ENCODE measurements at regions not wholly inside any gene's neighbourhood (a gene's known extent, or its start where the extent isn't known, plus 50 kb on each side); places are given as distances from the start of the nearest gene placed in this dataset.

DNA sequence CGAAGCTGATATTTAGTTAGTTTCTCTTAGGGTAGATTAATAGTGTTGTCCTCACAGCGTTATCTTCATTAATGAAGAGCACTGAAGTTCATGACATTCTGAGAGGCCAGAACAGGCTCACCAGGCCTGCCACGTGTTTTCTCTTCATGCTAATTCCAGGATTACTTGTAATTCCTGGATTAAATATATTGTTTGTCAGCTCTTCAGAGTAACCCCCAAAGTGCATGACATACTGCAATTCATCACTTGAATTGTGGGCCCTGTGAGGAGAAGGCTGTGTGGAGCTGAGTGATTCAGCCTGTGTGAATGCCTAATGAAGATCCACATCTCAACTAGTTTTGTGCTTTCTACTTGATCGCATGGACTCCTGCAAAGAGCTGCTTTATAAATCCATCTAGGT, 401.0 kb upstream of the ADAMTSL1 start:
- H3K27me3 ChIP-seq (ENCODE audit: control insufficient read depth in 3 of 3, insufficient read depth in 3 of 3, low read depth in 1 of 3, low read length in 3 of 3): no peaks in the 10 kb centered on the region
- no peaks in the 10 kb centered on the region for H3K9me3 ChIP-seq (replicated peaks in 1 of 2; ENCODE audit: control insufficient read depth in 2 of 2, insufficient read depth in 1 of 2, low read depth in 1 of 2, low read length in 2 of 2)
- no peak overlapping the region for H2BK15ac ChIP-seq (ENCODE audit: low read length)
- H3K9ac ChIP-seq (ENCODE audit: low read depth, low read length, poor library complexity): no peak overlapping the region
- no CpG with 5 or more reads among the region's 4 CpGs for WGBS, 2 donors (ENCODE audit: extremely low coverage in 2 of 2, insufficient read length in 2 of 2, insufficient replicate concordance in 1 of 2)
- H2BK5ac ChIP-seq (ENCODE audit: low read length): no peak overlapping the region
- no peaks in the 10 kb centered on the region for H3K36me3 ChIP-seq (replicated peaks in 1 of 2; ENCODE audit: control insufficient read depth in 2 of 2, insufficient read depth in 2 of 2, low read length in 2 of 2)
- H4K91ac ChIP-seq (ENCODE audit: low read depth, low read length, poor library complexity): no peak overlapping the region
- no peak overlapping the region for H2AK5ac ChIP-seq (ENCODE audit: low read depth, low read length)
- H2AFZ ChIP-seq (ENCODE audit: low read length): no peak overlapping the region
- no peak overlapping the region for H2BK12ac ChIP-seq (ENCODE audit: low read length)
- H3K18ac ChIP-seq (ENCODE audit: low read length): no peak overlapping the region
- no peak overlapping the region for H3K23ac ChIP-seq (ENCODE audit: low read depth, low read length, poor library complexity)
- no peak overlapping the region for H3K4me2 ChIP-seq (ENCODE audit: insufficient read depth, low read length, poor library complexity, severe bottlenecking)
- no peaks in the 10 kb centered on the region for H3K4me1 ChIP-seq (ENCODE audit: control insufficient read depth in 2 of 2, insufficient read depth in 1 of 2, low read depth in 1 of 2, low read length in 2 of 2)
- H2BK120ac ChIP-seq (ENCODE audit: low read depth, low read length): no peak overlapping the region
- no peak overlapping the region for H3K4me3 ChIP-seq (ENCODE audit: low read length in 2 of 2)
- H3K4ac ChIP-seq (ENCODE audit: low read length): no peak overlapping the region
- H3K27ac ChIP-seq (replicated peaks; ENCODE audit: low read length): no peak overlapping the region
- H3K79me1 ChIP-seq (ENCODE audit: low read depth, low read length): no peaks in the 10 kb centered on the region
- DNase-seq (ENCODE audit: low spot score): no peak
- H4K8ac ChIP-seq (ENCODE audit: low read depth, low read length): no peak overlapping the region
- no peak overlapping the region for H3K14ac ChIP-seq (ENCODE audit: low read length)

DNA sequence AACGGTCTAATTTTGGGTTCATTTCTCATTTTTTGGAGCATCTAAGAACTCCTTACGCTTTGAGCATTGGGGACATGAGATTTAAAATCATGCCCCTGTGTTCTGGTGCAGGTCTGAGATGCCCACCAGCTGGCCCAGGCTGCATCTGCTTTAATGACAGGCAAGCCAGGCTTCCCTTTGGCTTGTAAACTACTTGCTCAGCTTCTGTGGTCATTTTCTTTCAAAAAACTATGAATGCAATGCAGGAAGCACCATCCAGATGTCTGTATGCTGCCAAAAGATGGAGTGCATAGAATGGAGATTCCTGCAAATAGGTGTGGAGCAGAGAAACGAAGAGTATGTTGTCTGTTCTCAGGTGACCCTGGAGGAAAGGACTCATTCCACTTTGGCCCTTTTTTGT, 399.9 kb upstream of the ADAMTSL1 start:
- H3K9ac ChIP-seq (ENCODE audit: low read depth, low read length, poor library complexity): no peak overlapping the region
- H3K79me1 ChIP-seq (ENCODE audit: low read depth, low read length): no peaks in the 10 kb centered on the region
- no peak overlapping the region for H4K91ac ChIP-seq (ENCODE audit: low read depth, low read length, poor library complexity)
- no peak overlapping the region for H2AK5ac ChIP-seq (ENCODE audit: low read depth, low read length)
- no CpG with 5 or more reads among the region's 3 CpGs for WGBS, 2 donors (ENCODE audit: extremely low coverage in 2 of 2, insufficient read length in 2 of 2, insufficient replicate concordance in 1 of 2)
- no peaks in the 10 kb centered on the region for H3K27me3 ChIP-seq (ENCODE audit: control insufficient read depth in 3 of 3, insufficient read depth in 3 of 3, low read depth in 1 of 3, low read length in 3 of 3)
- no peak overlapping the region for H3K27ac ChIP-seq (replicated peaks; ENCODE audit: low read length)
- no peak overlapping the region for H3K14ac ChIP-seq (ENCODE audit: low read length)
- no peaks in the 10 kb centered on the region for H3K9me3 ChIP-seq (replicated peaks in 1 of 2; ENCODE audit: control insufficient read depth in 2 of 2, insufficient read depth in 1 of 2, low read depth in 1 of 2, low read length in 2 of 2)
- no peak overlapping the region for H3K23ac ChIP-seq (ENCODE audit: low read depth, low read length, poor library complexity)
- no peaks in the 10 kb centered on the region for H3K36me3 ChIP-seq (replicated peaks in 1 of 2; ENCODE audit: control insufficient read depth in 2 of 2, insufficient read depth in 2 of 2, low read length in 2 of 2)
- H4K8ac ChIP-seq (ENCODE audit: low read depth, low read length): no peak overlapping the region
- no peak overlapping the region for H3K4me2 ChIP-seq (ENCODE audit: insufficient read depth, low read length, poor library complexity, severe bottlenecking)
- H3K18ac ChIP-seq (ENCODE audit: low read length): no peak overlapping the region
- no peak overlapping the region for H2AFZ ChIP-seq (ENCODE audit: low read length)
- H3K4me1 ChIP-seq (ENCODE audit: control insufficient read depth in 2 of 2, insufficient read depth in 1 of 2, low read depth in 1 of 2, low read length in 2 of 2): no peaks in the 10 kb centered on the region
- H2BK12ac ChIP-seq (ENCODE audit: low read length): no peak overlapping the region
- H3K4ac ChIP-seq (ENCODE audit: low read length): no peak overlapping the region
- H2BK15ac ChIP-seq (ENCODE audit: low read length): no peak overlapping the region
- no peak for DNase-seq (ENCODE audit: low spot score)
- no peak overlapping the region for H3K4me3 ChIP-seq (ENCODE audit: low read length in 2 of 2)
- no peak overlapping the region for H2BK120ac ChIP-seq (ENCODE audit: low read depth, low read length)
- no peak overlapping the region for H2BK5ac ChIP-seq (ENCODE audit: low read length)

DNA sequence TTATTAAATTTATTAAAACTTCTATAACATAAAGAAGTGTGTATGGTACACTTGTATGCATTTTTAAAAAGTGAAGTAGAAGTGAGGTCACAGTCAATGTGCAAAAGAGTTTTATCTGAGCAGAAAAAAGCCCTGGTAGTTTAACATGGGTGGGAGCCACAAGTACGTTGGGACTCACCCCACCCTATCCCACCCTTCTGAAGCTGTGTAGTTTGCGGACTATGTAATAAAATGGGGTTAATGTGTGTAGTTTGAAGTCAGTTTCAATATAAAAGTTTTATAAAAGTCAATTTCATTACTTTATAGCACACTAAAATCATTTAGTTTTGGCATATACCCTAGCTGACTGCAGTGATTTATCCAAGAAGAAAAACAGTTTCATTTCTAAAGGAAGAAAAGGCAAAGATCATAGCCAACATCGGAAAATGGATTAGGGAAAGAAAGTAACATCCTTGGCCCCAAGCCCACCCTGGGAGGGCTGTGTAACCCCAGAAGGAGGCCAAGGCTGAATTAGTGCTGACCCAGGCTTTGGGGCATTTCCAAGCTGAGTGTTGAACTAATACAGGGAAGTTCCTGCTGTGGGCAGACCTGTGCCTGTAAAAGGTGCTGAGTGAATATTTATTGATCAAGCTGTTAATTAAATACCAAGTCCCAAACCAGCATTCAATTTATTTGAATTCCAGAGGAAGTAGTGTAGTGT, 398.6 kb upstream of the ADAMTSL1 start:
- no peaks in the 10 kb centered on the region for H3K4me1 ChIP-seq (ENCODE audit: control insufficient read depth in 2 of 2, insufficient read depth in 1 of 2, low read depth in 1 of 2, low read length in 2 of 2)
- H3K4ac ChIP-seq (ENCODE audit: low read length): no peak overlapping the region
- no peak overlapping the region for H2BK120ac ChIP-seq (ENCODE audit: low read depth, low read length)
- no peak overlapping the region for H3K4me2 ChIP-seq (ENCODE audit: insufficient read depth, low read length, poor library complexity, severe bottlenecking)
- H3K4me3 ChIP-seq (ENCODE audit: low read length in 2 of 2): no peak overlapping the region
- H3K27ac ChIP-seq (replicated peaks; ENCODE audit: low read length): no peak overlapping the region
- no peak overlapping the region for H2BK15ac ChIP-seq (ENCODE audit: low read length)
- H2BK5ac ChIP-seq (ENCODE audit: low read length): no peak overlapping the region
- H3K9ac ChIP-seq (ENCODE audit: low read depth, low read length, poor library complexity): no peak overlapping the region
- no peak overlapping the region for H2BK12ac ChIP-seq (ENCODE audit: low read length)
- no peak for DNase-seq (ENCODE audit: low spot score)
- H3K27me3 ChIP-seq (ENCODE audit: control insufficient read depth in 3 of 3, insufficient read depth in 3 of 3, low read depth in 1 of 3, low read length in 3 of 3): no peaks in the 10 kb centered on the region
- H3K36me3 ChIP-seq (replicated peaks in 1 of 2; ENCODE audit: control insufficient read depth in 2 of 2, insufficient read depth in 2 of 2, low read length in 2 of 2): no peaks in the 10 kb centered on the region
- H3K14ac ChIP-seq (ENCODE audit: low read length): no peak overlapping the region
- H3K79me1 ChIP-seq (ENCODE audit: low read depth, low read length): no peaks in the 10 kb centered on the region
- H2AFZ ChIP-seq (ENCODE audit: low read length): no peak overlapping the region
- no peak overlapping the region for H4K91ac ChIP-seq (ENCODE audit: low read depth, low read length, poor library complexity)
- no peak overlapping the region for H3K18ac ChIP-seq (ENCODE audit: low read length)
- H2AK5ac ChIP-seq (ENCODE audit: low read depth, low read length): no peak overlapping the region
- no peak overlapping the region for H4K8ac ChIP-seq (ENCODE audit: low read depth, low read length)
- no peak overlapping the region for H3K23ac ChIP-seq (ENCODE audit: low read depth, low read length, poor library complexity)
- WGBS, 2 donors (ENCODE audit: extremely low coverage in 2 of 2, insufficient read length in 2 of 2, insufficient replicate concordance in 1 of 2): no CpG with 5 or more reads among the region's 3 CpGs
- H3K9me3 ChIP-seq (replicated peaks in 1 of 2; ENCODE audit: control insufficient read depth in 2 of 2, insufficient read depth in 1 of 2, low read depth in 1 of 2, low read length in 2 of 2): no peaks in the 10 kb centered on the region

DNA sequence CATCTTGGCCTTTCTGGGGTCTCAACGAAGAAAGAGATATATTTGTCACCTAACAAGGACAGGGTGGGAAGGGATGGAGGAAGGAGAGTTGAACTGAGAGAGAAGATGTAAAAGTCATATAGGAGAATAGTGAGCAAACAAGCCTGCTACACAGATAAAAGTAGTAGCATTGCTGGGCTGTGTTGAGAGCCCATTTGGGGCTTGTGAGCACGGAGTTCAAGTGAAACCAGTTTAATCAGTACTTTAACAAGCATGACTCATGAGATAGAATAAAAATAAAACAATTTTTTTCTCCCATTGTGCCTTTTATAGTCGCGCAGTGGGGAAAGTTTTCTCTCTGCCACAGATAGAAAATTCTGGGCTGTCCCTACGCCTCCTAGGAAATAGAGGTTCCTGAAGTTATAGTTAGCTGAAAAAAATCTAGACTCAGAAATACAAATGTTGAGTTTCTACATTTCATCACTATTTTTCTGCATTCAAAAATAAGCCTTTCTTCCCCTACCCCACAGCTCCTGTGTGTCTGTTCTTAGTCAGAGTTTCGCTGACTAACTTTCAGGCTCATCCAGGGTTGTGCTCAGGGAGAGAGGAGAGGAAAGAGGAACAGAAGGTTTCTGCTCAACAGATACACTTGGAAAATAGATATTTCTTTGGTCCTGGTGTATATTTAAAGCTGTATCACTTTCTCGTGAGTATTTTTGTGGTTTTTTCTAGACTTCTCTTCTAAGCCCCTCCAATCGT, 395.8 kb upstream of the ADAMTSL1 start:
- no peak overlapping the region for H3K27ac ChIP-seq (replicated peaks; ENCODE audit: low read length)
- H3K4ac ChIP-seq (ENCODE audit: low read length): no peak overlapping the region
- H3K36me3 ChIP-seq (replicated peaks in 1 of 2; ENCODE audit: control insufficient read depth in 2 of 2, insufficient read depth in 2 of 2, low read length in 2 of 2): no peaks in the 10 kb centered on the region
- no peak overlapping the region for H4K8ac ChIP-seq (ENCODE audit: low read depth, low read length)
- no peak overlapping the region for H2BK5ac ChIP-seq (ENCODE audit: low read length)
- H3K27me3 ChIP-seq (ENCODE audit: control insufficient read depth in 3 of 3, insufficient read depth in 3 of 3, low read depth in 1 of 3, low read length in 3 of 3): no peaks in the 10 kb centered on the region
- no peak overlapping the region for H2AFZ ChIP-seq (ENCODE audit: low read length)
- no peak overlapping the region for H3K9ac ChIP-seq (ENCODE audit: low read depth, low read length, poor library complexity)
- no peaks in the 10 kb centered on the region for H3K9me3 ChIP-seq (replicated peaks in 1 of 2; ENCODE audit: control insufficient read depth in 2 of 2, insufficient read depth in 1 of 2, low read depth in 1 of 2, low read length in 2 of 2)
- H3K4me2 ChIP-seq (ENCODE audit: insufficient read depth, low read length, poor library complexity, severe bottlenecking): no peak overlapping the region
- H3K14ac ChIP-seq (ENCODE audit: low read length): no peak overlapping the region
- H3K4me3 ChIP-seq (ENCODE audit: low read length in 2 of 2): no peak overlapping the region
- H2BK12ac ChIP-seq (ENCODE audit: low read length): no peak overlapping the region
- WGBS, 2 donors (ENCODE audit: extremely low coverage in 2 of 2, insufficient read length in 2 of 2, insufficient replicate concordance in 1 of 2): no CpG with 5 or more reads among the region's 8 CpGs
- H3K4me1 ChIP-seq (ENCODE audit: control insufficient read depth in 2 of 2, insufficient read depth in 1 of 2, low read depth in 1 of 2, low read length in 2 of 2): no peaks in the 10 kb centered on the region
- H2AK5ac ChIP-seq (ENCODE audit: low read depth, low read length): no peak overlapping the region
- H2BK15ac ChIP-seq (ENCODE audit: low read length): no peak overlapping the region
- H2BK120ac ChIP-seq (ENCODE audit: low read depth, low read length): no peak overlapping the region
- no peaks in the 10 kb centered on the region for H3K79me1 ChIP-seq (ENCODE audit: low read depth, low read length)
- DNase-seq (ENCODE audit: low spot score): no peak
- H3K23ac ChIP-seq (ENCODE audit: low read depth, low read length, poor library complexity): no peak overlapping the region
- no peak overlapping the region for H3K18ac ChIP-seq (ENCODE audit: low read length)
- no peak overlapping the region for H4K91ac ChIP-seq (ENCODE audit: low read depth, low read length, poor library complexity)
